RWPE2 (cell line): ENCODE measurements at regions not wholly inside any gene's neighbourhood (a gene's known extent, or its start where the extent isn't known, plus 50 kb on each side); places are given as distances from the start of the nearest gene placed in this dataset.
A peak's percentile ranks its signal among the peaks of the same experiment; 100 is the strongest.

Experiments
- ATAC-seq: fragments of 200-7000 bp; cut with Tn5 transposase; 3 replicates; pipeline ENCODE4 v1.9.1; 2021; ENCODE audit warnings: low read depth
- DNase-seq: peaks from one replicate; pipeline ENCODE4 v3.0.0-alpha.2; 2020; ENCODE audit warnings: low spot score
- H3K27ac ChIP-seq: fragments of 450-650 bp; 2 replicates; pipeline ENCODE4 v1.5.1; 2017; ENCODE audit warnings: mild to moderate bottlenecking; ENCODE audit not compliant: poor library complexity, severe bottlenecking
- H3K27me3 ChIP-seq: fragments of 250-450 bp; sonication (Bioruptor Pico); 2 replicates; pipeline ENCODE4 v1.5.1; 2021; ENCODE audit warnings: mild to moderate bottlenecking, moderate library complexity; ENCODE audit not compliant: insufficient read depth, poor library complexity, severe bottlenecking
- H3K36me3 ChIP-seq: fragments of 250-450 bp; sonication (Bioruptor Pico); 2 replicates; pipeline ENCODE4 v1.5.1; 2020; ENCODE audit warnings: low read depth, mild to moderate bottlenecking, moderate library complexity
- H3K4me1 ChIP-seq: fragments of 250-450 bp; sonication (Bioruptor Pico); 2 replicates; pipeline ENCODE4 v1.5.1; 2021; ENCODE audit warnings: mild to moderate bottlenecking, moderate library complexity; ENCODE audit not compliant: insufficient read depth, poor library complexity, severe bottlenecking
- H3K4me3 ChIP-seq: fragments of 250-450 bp; sonication (Bioruptor Pico); 2 replicates; pipeline ENCODE4 v1.5.1; 2021; ENCODE audit warnings: mild to moderate bottlenecking, moderate library complexity; ENCODE audit not compliant: severe bottlenecking
- H3K9me3 ChIP-seq: fragments of 250-450 bp; sonication (Bioruptor Pico); 2 replicates; pipeline ENCODE4 v1.5.1; 2021; ENCODE audit warnings: mild to moderate bottlenecking, moderate library complexity; ENCODE audit not compliant: severe bottlenecking
- CTCF ChIP-seq: fragments of 450-650 bp; IDR thresholded peaks from one replicate; pipeline ENCODE4 v1.5.1; 2017; ENCODE audit warnings: mild to moderate bottlenecking, moderate library complexity; ENCODE audit not compliant: poor library complexity, severe bottlenecking

GRCh38 chr4:35539404-35540055 is 704.8 kb downstream of the ARAP2 start:
- no peak for DNase-seq
- no peak overlapping the region for H3K27ac ChIP-seq

GRCh38 chr4:35541146-35541887 is 703.0 kb downstream of the ARAP2 start:
- ATAC-seq (no peak), DNase-seq (no peak)
- Histone ChIP-seq H3K4me3 (no peak overlapping the region), H3K36me3 (no peaks in the 10 kb centered on the region), H3K27ac (no peak overlapping the region), H3K4me1 (no peaks in the 10 kb centered on the region), H3K9me3 (no peaks in the 10 kb centered on the region), H3K27me3 (no peaks in the 10 kb centered on the region)
- TF ChIP-seq CTCF: no peak

More at GRCh38 chr4:35539404-35540055, 704.8 kb downstream of the ARAP2 start:
- no peaks in the 10 kb centered on the region for H3K27me3 ChIP-seq
- H3K9me3 ChIP-seq: no peaks in the 10 kb centered on the region
- TF ChIP-seq CTCF: no peak
- no peak overlapping the region for H3K4me3 ChIP-seq
- ATAC-seq: no peak
- no peaks in the 10 kb centered on the region for H3K36me3 ChIP-seq
- no peaks in the 10 kb centered on the region for H3K4me1 ChIP-seq

GRCh38 chr4:35541888-35542213 is 702.5 kb downstream of the ARAP2 start:
- H3K27ac ChIP-seq: no peak overlapping the region
- no peaks in the 10 kb centered on the region for H3K27me3 ChIP-seq
- H3K36me3 ChIP-seq: no peaks in the 10 kb centered on the region
- DNase-seq (no peak), ATAC-seq (no peak)
- no peak overlapping the region for H3K4me3 ChIP-seq
- no peaks in the 10 kb centered on the region for H3K9me3 ChIP-seq
- no peaks in the 10 kb centered on the region for H3K4me1 ChIP-seq
- no peak for TF ChIP-seq CTCF

- Histone ChIP-seq H3K36me3 (no peaks in the 10 kb centered on the region), H3K9me3 (no peaks in the 10 kb centered on the region), H3K27me3 (no peaks in the 10 kb centered on the region), H3K4me1 (no peaks in the 10 kb centered on the region), H3K27ac (no peak overlapping the region), H3K4me3 (no peak overlapping the region)
- no peak for ATAC-seq
- no peak for DNase-seq
- no peak for TF ChIP-seq CTCF
These were observed 695.4 kb downstream of the ARAP2 start for GRCh38 chr4:35548921-35549320.

- no peak overlapping the region for H3K4me3 ChIP-seq
- DNase-seq (no peak), ATAC-seq (peak; percentile 85)
- no peaks in the 10 kb centered on the region for H3K36me3 ChIP-seq
- H3K4me1 ChIP-seq: no peaks in the 10 kb centered on the region
- no peak for TF ChIP-seq CTCF
- H3K27me3 ChIP-seq: no peaks in the 10 kb centered on the region
- H3K27ac ChIP-seq: no peak overlapping the region
- no peaks in the 10 kb centered on the region for H3K9me3 ChIP-seq
These were observed 687.9 kb downstream of the ARAP2 start for GRCh38 chr4:35556387-35556786.
